ENCODE measurements at regions not wholly inside any gene's neighbourhood (a gene's known extent, or its start where the extent isn't known, plus 50 kb on each side); places are given as distances from the start of the nearest gene placed in this dataset.

DNA sequence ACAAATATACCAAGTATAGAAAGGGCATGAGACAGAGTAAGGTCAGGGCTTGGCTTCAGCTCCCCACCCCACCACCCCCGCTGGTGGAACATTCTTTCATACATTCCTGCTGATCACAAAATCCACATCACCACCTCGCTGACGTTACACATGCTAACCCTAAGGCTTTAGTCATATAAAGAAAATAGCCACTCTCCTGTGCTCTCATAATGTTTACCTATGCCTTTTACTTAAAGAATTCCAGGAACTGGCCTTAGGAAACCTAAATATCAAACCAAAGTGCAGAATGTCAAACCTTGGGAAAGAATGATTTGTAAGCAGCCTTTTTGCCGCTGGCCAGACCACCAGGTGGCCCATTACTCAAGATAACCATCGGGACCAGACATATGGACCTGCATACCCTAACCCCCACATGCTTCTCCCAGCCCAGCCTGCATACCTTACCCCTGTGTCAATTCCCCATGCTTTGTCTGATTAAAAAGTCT, 136.3 kb upstream of the SLC39A10 start:
- Mint-ChIP-seq H3K36me3 (ENCODE audit: low read depth) (no peaks in the 10 kb centered on the region), H3K4me3 (no peak overlapping the region), H3K9me3 (peaks cover 23% of the 10 kb centered on the region), H3K4me1 (no peaks in the 10 kb centered on the region), H3K27ac (no peak overlapping the region), H3K27me3 (ENCODE audit: low read depth, poor library complexity) (no peaks in the 10 kb centered on the region)
- DNase-seq: no peak
- TF ChIP-seq, protein P1, sequence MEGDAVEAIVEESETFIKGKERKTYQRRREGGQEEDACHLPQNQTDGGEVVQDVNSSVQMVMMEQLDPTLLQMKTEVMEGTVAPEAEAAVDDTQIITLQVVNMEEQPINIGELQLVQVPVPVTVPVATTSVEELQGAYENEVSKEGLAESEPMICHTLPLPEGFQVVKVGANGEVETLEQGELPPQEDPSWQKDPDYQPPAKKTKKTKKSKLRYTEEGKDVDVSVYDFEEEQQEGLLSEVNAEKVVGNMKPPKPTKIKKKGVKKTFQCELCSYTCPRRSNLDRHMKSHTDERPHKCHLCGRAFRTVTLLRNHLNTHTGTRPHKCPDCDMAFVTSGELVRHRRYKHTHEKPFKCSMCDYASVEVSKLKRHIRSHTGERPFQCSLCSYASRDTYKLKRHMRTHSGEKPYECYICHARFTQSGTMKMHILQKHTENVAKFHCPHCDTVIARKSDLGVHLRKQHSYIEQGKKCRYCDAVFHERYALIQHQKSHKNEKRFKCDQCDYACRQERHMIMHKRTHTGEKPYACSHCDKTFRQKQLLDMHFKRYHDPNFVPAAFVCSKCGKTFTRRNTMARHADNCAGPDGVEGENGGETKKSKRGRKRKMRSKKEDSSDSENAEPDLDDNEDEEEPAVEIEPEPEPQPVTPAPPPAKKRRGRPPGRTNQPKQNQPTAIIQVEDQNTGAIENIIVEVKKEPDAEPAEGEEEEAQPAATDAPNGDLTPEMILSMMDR (IDR thresholded peaks at IDR 0.05): no peak

DNA sequence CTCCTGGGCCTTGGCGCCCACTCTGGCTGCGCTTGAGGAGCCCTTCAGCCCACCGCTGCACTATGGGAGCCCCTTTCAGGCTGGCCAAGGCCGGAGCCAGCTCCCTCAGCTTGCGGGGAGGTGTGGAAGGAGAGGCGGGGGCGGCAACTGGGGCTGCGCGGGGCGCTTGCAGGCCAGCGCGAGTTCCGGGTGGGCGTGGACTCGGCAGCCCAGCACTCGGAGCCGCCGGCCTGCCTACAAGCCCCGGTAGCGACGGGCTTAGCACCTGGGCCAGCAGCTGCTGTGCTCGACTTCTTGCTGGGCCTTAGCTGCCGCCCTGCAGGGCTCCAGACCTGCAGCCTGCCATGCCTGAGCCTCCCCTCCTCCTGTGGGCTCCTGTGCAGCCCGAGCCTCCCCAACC, 141.5 kb upstream of the SLC39A10 start:
- Mint-ChIP-seq H3K36me3 (ENCODE audit: low read depth) (no peaks in the 10 kb centered on the region), H3K27ac (no peak overlapping the region), H3K4me3 (no peak overlapping the region), H3K27me3 (ENCODE audit: low read depth, poor library complexity) (no peaks in the 10 kb centered on the region), H3K9me3 (peaks cover 3% of the 10 kb centered on the region), H3K4me1 (no peaks in the 10 kb centered on the region)
- DNase-seq: no peak
- TF ChIP-seq, protein P1 (IDR thresholded peaks at IDR 0.05): no peak

DNA sequence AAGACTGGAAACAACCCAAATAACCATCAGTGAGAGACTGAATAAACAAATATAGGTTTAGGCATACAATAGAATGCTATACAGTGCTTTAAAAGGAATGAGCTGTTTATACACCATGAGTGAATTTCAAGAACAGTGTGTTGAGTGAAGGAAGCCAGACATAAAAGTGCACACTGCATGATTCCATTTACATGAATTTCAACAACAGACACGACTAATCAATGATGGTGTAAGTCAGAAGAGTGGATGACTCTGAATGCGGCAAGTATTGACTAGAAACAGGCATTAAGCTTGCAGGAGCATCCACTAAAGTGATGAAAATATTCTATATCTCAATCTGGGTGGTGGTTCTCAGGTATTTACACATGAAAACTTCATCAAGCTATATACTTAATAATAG, 142.7 kb upstream of the SLC39A10 start:
- Mint-ChIP-seq H3K27me3 (ENCODE audit: low read depth, poor library complexity) (no peaks in the 10 kb centered on the region), H3K36me3 (ENCODE audit: low read depth) (no peaks in the 10 kb centered on the region), H3K27ac (no peak overlapping the region), H3K4me1 (no peaks in the 10 kb centered on the region), H3K4me3 (no peak overlapping the region), H3K9me3 (peaks cover 3% of the 10 kb centered on the region)
- TF ChIP-seq, protein P1 (IDR thresholded peaks at IDR 0.05): no peak
- no peak for DNase-seq

DNA sequence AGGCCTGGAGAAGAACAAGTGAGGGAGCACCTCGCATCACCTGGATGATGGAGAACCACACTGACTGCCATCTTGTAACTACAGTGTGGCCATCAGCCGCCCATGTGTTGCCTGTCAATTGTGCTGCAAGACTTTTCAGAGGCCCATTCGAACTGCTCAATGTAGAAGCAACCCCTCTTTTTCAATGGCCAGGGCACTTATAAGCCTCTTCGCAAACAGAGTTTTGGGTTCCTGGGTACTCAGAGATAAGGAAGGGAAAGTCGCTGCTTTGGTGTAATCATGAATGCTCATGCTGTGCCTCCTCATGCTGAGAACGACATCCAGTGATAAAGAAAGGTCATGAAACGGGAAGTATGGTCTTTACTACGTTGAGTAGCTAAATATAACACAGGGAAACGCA, 143.9 kb upstream of the SLC39A10 start:
- Mint-ChIP-seq H3K4me1 (no peaks in the 10 kb centered on the region), H3K36me3 (ENCODE audit: low read depth) (no peaks in the 10 kb centered on the region), H3K9me3 (peaks cover 7% of the 10 kb centered on the region), H3K27ac (no peak overlapping the region), H3K4me3 (no peak overlapping the region), H3K27me3 (ENCODE audit: low read depth, poor library complexity) (peaks cover 3% of the 10 kb centered on the region)
- TF ChIP-seq, protein P1 (IDR thresholded peaks at IDR 0.05): no peak
- no peak for DNase-seq

DNA sequence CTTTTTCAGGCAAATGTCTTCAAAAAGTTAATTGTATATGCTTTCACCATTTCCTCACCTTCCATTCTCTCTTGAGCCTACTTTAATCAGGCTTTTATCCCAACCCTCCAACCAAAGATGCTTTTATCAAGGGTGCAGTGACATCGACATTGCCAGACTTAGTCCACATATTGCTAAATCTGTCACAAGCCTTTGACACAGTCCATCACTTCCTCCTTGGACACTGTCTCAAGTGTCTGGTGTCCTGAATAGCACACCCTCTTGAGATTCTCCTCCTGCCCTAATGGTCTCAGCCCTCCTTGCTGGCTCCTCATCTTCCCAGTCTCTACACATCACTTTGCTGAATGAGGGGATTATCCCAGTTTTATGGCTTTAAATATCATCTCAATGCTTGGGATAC, 147.5 kb upstream of the SLC39A10 start:
- Mint-ChIP-seq H3K9me3 (peaks cover 3% of the 10 kb centered on the region), H3K27me3 (ENCODE audit: low read depth, poor library complexity) (peaks cover 3% of the 10 kb centered on the region), H3K36me3 (ENCODE audit: low read depth) (no peaks in the 10 kb centered on the region), H3K4me3 (no peak overlapping the region), H3K27ac (no peak overlapping the region), H3K4me1 (no peaks in the 10 kb centered on the region)
- TF ChIP-seq, protein P1 (IDR thresholded peaks at IDR 0.05): no peak
- no peak for DNase-seq

DNA sequence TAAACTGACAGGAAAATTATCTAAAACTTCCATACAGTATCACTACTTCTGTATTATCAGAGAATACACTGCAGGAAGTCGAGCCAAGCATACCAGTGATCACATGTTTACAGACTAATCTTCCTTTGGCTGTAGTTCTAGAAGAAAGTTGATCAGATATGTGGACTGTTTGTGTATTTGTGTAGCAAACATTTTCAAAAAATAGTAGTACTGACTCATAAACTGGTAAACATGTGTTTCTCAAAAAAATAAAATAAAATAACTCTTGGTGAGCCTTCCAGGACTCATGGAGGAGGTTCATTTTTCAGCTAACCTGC, 148.9 kb upstream of the SLC39A10 start:
- H3K4me3 Mint-ChIP-seq: no peak overlapping the region
- peaks cover 3% of the 10 kb centered on the region for H3K27me3 Mint-ChIP-seq (ENCODE audit: low read depth, poor library complexity)
- no peak for DNase-seq
- H3K27ac Mint-ChIP-seq: no peak overlapping the region
- H3K36me3 Mint-ChIP-seq (ENCODE audit: low read depth): no peaks in the 10 kb centered on the region
- no peaks in the 10 kb centered on the region for H3K4me1 Mint-ChIP-seq
- TF ChIP-seq, protein P1 (IDR thresholded peaks at IDR 0.05): no peak
- H3K9me3 Mint-ChIP-seq: peaks cover 3% of the 10 kb centered on the region
